WTC11 (cell line): ENCODE measurements at regions not wholly inside any gene's neighbourhood (a gene's known extent, or its start where the extent isn't known, plus 50 kb on each side); places are given as distances from the start of the nearest gene placed in this dataset.
"Not testable (repeated sequence)": the region's sequence is repeated elsewhere in the genome, so short reads cannot be mapped to it uniquely, and the experiment has no call there.

Experiments used
- ATAC-seq: fragments of 200-7000 bp; cut with Tn5 transposase; 2 replicates; pipeline ENCODE4 v1.10.0; 2021; ENCODE audit warnings: mild to moderate bottlenecking, moderate library complexity
- CTCF ChIA-PET: fragments of 300-600 bp; sonication (Branson Sonifier 250); formaldehyde crosslinking; loops from one replicate; lab custom pipeline; 2021; ENCODE audit warnings: antibody characterized with exemption; lab: Charles Lee
- POLR2A ChIA-PET: fragments of 350-600 bp; sonication (Branson Sonifier 250); formaldehyde crosslinking; loops from one replicate; lab custom pipeline; 2021; ENCODE audit warnings: antibody characterized with exemption; lab: Charles Lee
- DNase-seq: peaks from one replicate; pipeline ENCODE4 v3.0.0; 2021; ENCODE audit warnings: low spot score
- H3K27ac Mint-ChIP-seq: 2 replicates; pipeline ENCODE4 v1.8.0; 2021; ENCODE audit warnings: mixed read lengths
- H3K27me3 Mint-ChIP-seq: 2 replicates; pipeline ENCODE4 v1.8.0; 2021; ENCODE audit warnings: low read depth, mild to moderate bottlenecking, moderate library complexity, mixed read lengths
- H3K36me3 Mint-ChIP-seq: 2 replicates; pipeline ENCODE4 v1.8.0; 2021; ENCODE audit warnings: mixed read lengths
- H3K4me1 Mint-ChIP-seq: 2 replicates; pipeline ENCODE4 v1.8.0; 2022; ENCODE audit warnings: mixed read lengths
- H3K4me3 Mint-ChIP-seq: 2 replicates; pipeline ENCODE4 v1.8.0; 2021; ENCODE audit warnings: mild to moderate bottlenecking, moderate library complexity, mixed read lengths
- H3K9me3 Mint-ChIP-seq: 2 replicates; pipeline ENCODE4 v1.8.0; 2021; ENCODE audit warnings: mixed read lengths
- ATF2 ChIP-seq: sonication (generic); formaldehyde crosslinking; IDR thresholded peaks from 2 replicates; pipeline ENCODE4 v1.8.1; 2022; ENCODE audit warnings: low read depth, missing genetic modification reagents, borderline replicate concordance
- CBFB ChIP-seq: sonication (generic); formaldehyde crosslinking; IDR thresholded peaks from 2 replicates; pipeline ENCODE4 v1.8.1; 2022; ENCODE audit warnings: mild to moderate bottlenecking, low read depth, missing genetic modification reagents
- CREB1 ChIP-seq: sonication (generic); formaldehyde crosslinking; IDR thresholded peaks from 2 replicates; pipeline ENCODE4 v1.8.0; 2023; ENCODE audit warnings: mild to moderate bottlenecking, missing genetic modification reagents
- EMX1 ChIP-seq: fragments of 250-450 bp; sonication (Bioruptor Pico); IDR thresholded peaks from 2 replicates; pipeline ENCODE4 v1.8.0; 2021; ENCODE audit warnings: mild to moderate bottlenecking
- FOXJ3 ChIP-seq: sonication (generic); formaldehyde crosslinking; IDR thresholded peaks from 2 replicates; pipeline ENCODE4 v1.9.0; 2021; ENCODE audit warnings: missing genetic modification reagents, mild to moderate bottlenecking, borderline replicate concordance
- FOXP1 ChIP-seq: sonication (generic); formaldehyde crosslinking; IDR thresholded peaks from 2 replicates; pipeline ENCODE4 v1.8.0; 2022; ENCODE audit warnings: missing genetic modification reagents, mild to moderate bottlenecking, moderate library complexity, borderline replicate concordance
- IRF2 ChIP-seq: sonication (generic); formaldehyde crosslinking; IDR thresholded peaks from 2 replicates; pipeline ENCODE4 v1.8.0; 2022; ENCODE audit warnings: low read depth, missing genetic modification reagents, borderline replicate concordance
- JUN ChIP-seq: sonication (generic); formaldehyde crosslinking; IDR thresholded peaks from 2 replicates; pipeline ENCODE4 v1.8.0; 2023; ENCODE audit warnings: mild to moderate bottlenecking, missing genetic modification reagents
- KAT7 ChIP-seq: sonication (generic); formaldehyde crosslinking; IDR thresholded peaks from 2 replicates; pipeline ENCODE4 v1.8.1; 2023; ENCODE audit warnings: missing genetic modification reagents, mild to moderate bottlenecking, borderline replicate concordance
- NR1H2 ChIP-seq: sonication (generic); formaldehyde crosslinking; IDR thresholded peaks from 2 replicates; pipeline ENCODE4 v1.9.0; 2021; ENCODE audit warnings: mild to moderate bottlenecking, moderate library complexity, missing genetic modification reagents
- TCF7 ChIP-seq: sonication (generic); formaldehyde crosslinking; IDR thresholded peaks from 2 replicates; pipeline ENCODE4 v1.8.0; 2022; ENCODE audit warnings: mild to moderate bottlenecking, low read depth, missing genetic modification reagents, moderate library complexity
- TEAD1 ChIP-seq: sonication (generic); formaldehyde crosslinking; IDR thresholded peaks from 2 replicates; pipeline ENCODE4 v1.8.0; 2022; ENCODE audit warnings: mild to moderate bottlenecking, missing genetic modification reagents
- USF2 ChIP-seq: sonication (generic); formaldehyde crosslinking; IDR thresholded peaks from 2 replicates; pipeline ENCODE4 v1.8.1; 2023; ENCODE audit warnings: mild to moderate bottlenecking, missing genetic modification reagents, moderate library complexity
- ZMAT4 ChIP-seq: fragments of 250-450 bp; sonication (Bioruptor Pico); IDR thresholded peaks from 2 replicates; pipeline ENCODE4 v1.9.0; 2021; ENCODE audit warnings: mild to moderate bottlenecking
- ZNF232 ChIP-seq: sonication (generic); formaldehyde crosslinking; IDR thresholded peaks from 2 replicates; pipeline ENCODE4 v1.8.0; 2022; ENCODE audit warnings: mild to moderate bottlenecking, missing genetic modification reagents
- ZNF281 ChIP-seq: sonication (generic); formaldehyde crosslinking; IDR thresholded peaks from 2 replicates; pipeline ENCODE4 v1.8.0; 2023; ENCODE audit warnings: mild to moderate bottlenecking, missing genetic modification reagents
- ZNF532 ChIP-seq: fragments of 250-450 bp; sonication (Bioruptor Pico); IDR thresholded peaks from 2 replicates; pipeline ENCODE4 v1.9.0; 2021; ENCODE audit warnings: mild to moderate bottlenecking, borderline replicate concordance
- ZNF671 ChIP-seq: fragments of 250-450 bp; sonication (Bioruptor Pico); IDR thresholded peaks from 2 replicates; pipeline ENCODE4 v1.8.0; 2021; ENCODE audit warnings: mild to moderate bottlenecking

GRCh38 chr1:101128211-101128727, 102.7 kb upstream of the DPH5 start (continued):
- no peak for TF ChIP-seq ZNF532 (CRISPR knock-in tag)
- no peak for TF ChIP-seq IRF2
- no peak for TF ChIP-seq ZNF232 (CRISPR knock-in tag)
- TF ChIP-seq EMX1 (CRISPR knock-in tag): no peak

- DNase-seq: no peak
- Mint-ChIP-seq H3K4me3 (no peak overlapping the region), H3K9me3 (no peaks in the 10 kb centered on the region), H3K27me3 (no peaks in the 10 kb centered on the region), H3K4me1 (peaks cover 10% of the 10 kb centered on the region), H3K36me3 (no peaks in the 10 kb centered on the region), H3K27ac (no peak overlapping the region)
- ChIA-PET POLR2A (no interaction called here), CTCF (no interaction called here)
- ATAC-seq: no peak
- TF ChIP-seq CREB1 (no peak), ZNF671 (no peak), KAT7 (CRISPR knock-in tag) (no peak), FOXP1 (CRISPR knock-in tag) (no peak), NR1H2 (CRISPR knock-in tag) (no peak)
Observed at GRCh38 chr1:101124405-101124804, 98.8 kb upstream of the DPH5 start.

- H3K27ac Mint-ChIP-seq, H3K4me1 Mint-ChIP-seq, H3K27me3 Mint-ChIP-seq, DNase-seq, H3K4me3 Mint-ChIP-seq, CTCF ChIA-PET, ATAC-seq, H3K36me3 Mint-ChIP-seq, H3K9me3 Mint-ChIP-seq, POLR2A ChIA-PET: not testable (repeated sequence)
Observed at GRCh38 chr1:101123904-101124303, 98.3 kb upstream of the DPH5 start.

GRCh38 chr1:101122452-101123166, 97.0 kb upstream of the DPH5 start:
- Mint-ChIP-seq H3K27ac (no peak overlapping the region), H3K4me3 (no peak overlapping the region), H3K4me1 (no peaks in the 10 kb centered on the region), H3K36me3 (no peaks in the 10 kb centered on the region), H3K9me3 (no peaks in the 10 kb centered on the region), H3K27me3 (no peaks in the 10 kb centered on the region)
- CTCF ChIA-PET: no interaction called here
- POLR2A ChIA-PET: no interaction called here
- no peak for ATAC-seq
- DNase-seq: no peak
- TF ChIP-seq USF2 (CRISPR knock-in tag) (no peak), TCF7 (CRISPR knock-in tag) (no peak), EMX1 (CRISPR knock-in tag) (no peak), ZMAT4 (no peak), KAT7 (CRISPR knock-in tag) (no peak), ZNF281 (CRISPR knock-in tag) (no peak), JUN (no peak), TEAD1 (CRISPR knock-in tag) (no peak), ZNF232 (CRISPR knock-in tag) (no peak), CBFB (CRISPR knock-in tag) (no peak), ATF2 (CRISPR knock-in tag) (no peak), FOXJ3 (CRISPR knock-in tag) (no peak)
